IPS-NIHi7 (cell line): ENCODE measurements at regions not wholly inside any gene's neighbourhood (a gene's known extent, or its start where the extent isn't known, plus 50 kb on each side); places are given as distances from the start of the nearest gene placed in this dataset.
"Not testable (repeated sequence)": the region's sequence is repeated elsewhere in the genome, so short reads cannot be mapped to it uniquely, and the experiment has no call there.

Experiments
- DNase-seq: peaks from one replicate; pipeline ENCODE4 v3.0.0; 2012; ENCODE audit warnings: mixed read lengths; ENCODE audit errors: extremely low spot score

DNA sequence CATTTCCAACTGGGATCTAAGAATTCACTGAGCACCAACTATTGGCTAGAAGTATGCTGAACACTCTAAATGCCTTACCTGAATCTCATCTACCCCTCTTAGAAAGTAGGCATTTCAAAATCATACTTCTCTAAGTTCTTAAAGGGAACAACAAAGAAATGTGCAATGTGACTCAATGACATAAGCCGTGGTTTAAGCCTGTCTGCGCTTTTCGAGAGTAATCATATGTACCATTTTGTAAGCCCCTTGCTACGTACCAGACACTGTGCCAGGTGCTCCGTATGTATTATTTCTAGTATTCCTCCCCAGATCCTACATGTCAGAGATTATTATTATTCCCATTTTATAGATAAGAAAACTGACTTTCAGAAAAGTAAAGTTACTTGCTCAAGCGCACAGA is 454.2 kb downstream of the SETD4 start:
- no peak for DNase-seq

DNA sequence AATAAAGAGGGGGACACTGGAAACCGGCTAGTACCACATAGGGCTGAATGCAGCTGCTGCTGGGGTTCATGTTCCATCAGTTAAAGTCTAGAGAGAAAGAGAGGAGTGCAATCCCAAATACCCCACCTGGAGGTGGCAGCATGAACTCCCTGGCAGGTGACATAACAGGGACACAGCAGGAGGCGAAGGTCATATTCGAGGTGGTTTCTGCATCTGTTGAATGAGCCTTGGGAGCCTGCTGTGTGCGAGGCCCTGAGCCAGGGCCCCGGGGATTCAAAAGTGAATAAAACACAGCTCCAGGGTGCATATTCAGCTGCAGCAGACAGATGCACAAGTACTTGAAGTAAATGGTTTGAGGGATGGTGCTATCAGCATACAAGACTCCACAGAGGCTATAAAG is 456.8 kb downstream of the SETD4 start:
- peak; percentile 31 for DNase-seq

GRCh38 chr21:35602811-35603362 is 457.4 kb downstream of the SETD4 start:
- no peak for DNase-seq

GRCh38 chr21:35601211-35601610 is 459.1 kb downstream of the SETD4 start:
- DNase-seq, result no peak

DNA sequence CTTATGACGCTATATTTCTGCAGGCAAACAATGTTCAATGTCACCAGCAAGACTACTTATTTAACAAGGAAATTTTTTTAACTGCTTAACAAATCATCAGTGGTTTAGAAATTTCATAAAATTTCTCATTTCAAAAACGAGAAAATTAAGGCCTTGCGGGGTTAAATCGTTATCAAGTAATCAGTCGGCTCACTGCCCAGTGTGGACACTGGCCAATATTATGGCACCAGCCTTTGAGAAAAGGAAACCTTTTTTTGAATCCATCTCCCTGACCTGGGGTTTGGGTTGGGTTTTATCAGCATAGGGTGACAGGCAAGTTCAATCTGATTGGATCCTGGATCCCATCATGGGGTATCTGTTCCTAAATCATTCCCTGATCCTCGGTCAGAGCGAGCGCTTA is 461.2 kb downstream of the SETD4 start:
- DNase-seq, result no peak

DNA sequence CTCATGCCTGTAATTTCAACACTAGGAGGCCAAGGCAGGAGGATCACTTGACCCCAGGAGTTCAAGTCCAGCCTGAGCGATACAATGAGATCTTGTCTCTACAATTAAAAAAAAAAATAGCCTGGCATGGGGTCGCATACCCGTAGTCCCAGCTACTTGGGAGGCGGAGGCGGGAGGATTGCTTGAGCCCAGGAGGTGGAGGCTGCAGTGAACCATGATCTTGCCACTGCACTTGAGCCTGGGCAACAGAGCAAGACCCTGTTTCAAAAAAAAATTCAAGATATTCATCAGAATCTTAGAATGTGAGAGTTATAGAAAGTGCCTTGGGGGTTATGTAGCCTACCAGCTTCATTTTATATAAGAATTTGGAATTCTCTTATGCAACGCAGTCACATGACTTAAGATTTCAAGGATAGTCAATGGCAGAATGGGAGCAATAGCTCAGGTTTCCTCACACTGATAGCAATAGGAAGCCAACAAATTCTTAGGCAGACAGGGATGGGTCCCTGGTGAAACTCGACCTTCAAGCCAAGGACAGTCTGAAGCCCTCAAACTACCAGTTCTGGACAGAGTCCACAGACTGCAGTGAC is 462.5 kb downstream of the SETD4 start:
- DNase-seq, result no peak

- DNase-seq, result no peak
Observed at GRCh38 chr21:35594905-35595304, 465.4 kb downstream of the SETD4 start.

- DNase-seq, result no peak
Observed at GRCh38 chr21:35593000-35593502, 467.3 kb downstream of the SETD4 start.

- not testable (repeated sequence) for DNase-seq
Observed at GRCh38 chr21:35590284-35590683, 470.0 kb downstream of the SETD4 start.

GRCh38 chr21:35587841-35588380 is 472.4 kb downstream of the SETD4 start:
- no peak for DNase-seq

DNA sequence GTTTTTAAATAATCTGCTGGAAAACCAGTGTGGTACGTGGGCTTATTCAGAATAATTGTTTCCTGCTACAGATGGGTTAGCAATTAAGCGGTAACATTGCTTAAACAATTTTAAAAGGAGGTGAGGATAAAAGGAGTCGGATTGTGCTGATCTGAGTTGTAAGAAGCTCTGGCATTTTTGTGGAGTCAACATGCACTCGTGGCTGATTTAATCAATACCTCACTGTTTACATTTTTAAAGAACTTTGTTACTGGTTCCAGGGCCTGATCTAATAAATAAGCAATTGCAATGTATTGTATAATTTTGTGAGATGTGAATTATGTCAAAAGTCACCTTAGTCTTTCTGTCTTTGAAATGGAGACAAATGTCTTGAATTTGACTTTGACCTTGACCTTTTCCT is 474.0 kb downstream of the SETD4 start:
- no peak for DNase-seq

DNA sequence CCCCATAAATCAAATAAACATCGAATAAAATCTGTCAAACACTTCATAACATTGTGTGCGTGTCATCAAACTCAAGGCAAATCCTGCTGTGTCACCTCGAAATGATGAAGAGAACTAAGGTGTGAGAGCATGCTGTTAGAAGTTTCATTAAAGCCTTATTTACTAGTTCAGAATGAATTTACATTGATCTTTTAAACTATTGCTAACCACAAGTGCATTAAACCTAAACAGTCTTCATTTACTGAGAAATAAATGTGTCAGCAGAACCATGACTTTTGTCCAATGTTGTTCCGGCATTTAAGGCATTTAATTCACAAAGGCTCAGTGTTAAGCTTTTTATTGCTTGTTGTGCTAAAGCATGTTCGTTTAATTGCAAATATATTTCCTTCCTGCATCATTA is 474.4 kb downstream of the SETD4 start:
- DNase-seq, result no peak

DNA sequence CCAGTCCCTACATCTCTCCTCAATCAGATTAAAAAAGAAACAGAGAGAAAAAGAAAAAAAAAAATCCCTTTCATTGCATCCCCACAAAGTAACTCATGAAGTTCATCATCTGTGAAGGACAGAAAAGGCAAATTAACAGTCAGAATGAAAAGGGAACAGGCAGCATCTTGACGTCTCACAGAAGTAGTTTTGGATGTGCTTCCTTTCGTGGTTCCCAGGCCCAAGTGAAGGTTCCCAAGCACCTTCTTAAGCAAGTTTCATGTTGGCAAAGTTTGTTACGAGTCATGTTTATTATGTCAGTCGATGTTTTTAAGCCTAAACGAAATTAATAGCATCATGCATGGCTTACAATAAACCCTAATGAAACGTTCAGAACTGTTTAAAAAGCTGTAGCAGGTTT is 475.2 kb downstream of the SETD4 start:
- DNase-seq, result no peak

DNA sequence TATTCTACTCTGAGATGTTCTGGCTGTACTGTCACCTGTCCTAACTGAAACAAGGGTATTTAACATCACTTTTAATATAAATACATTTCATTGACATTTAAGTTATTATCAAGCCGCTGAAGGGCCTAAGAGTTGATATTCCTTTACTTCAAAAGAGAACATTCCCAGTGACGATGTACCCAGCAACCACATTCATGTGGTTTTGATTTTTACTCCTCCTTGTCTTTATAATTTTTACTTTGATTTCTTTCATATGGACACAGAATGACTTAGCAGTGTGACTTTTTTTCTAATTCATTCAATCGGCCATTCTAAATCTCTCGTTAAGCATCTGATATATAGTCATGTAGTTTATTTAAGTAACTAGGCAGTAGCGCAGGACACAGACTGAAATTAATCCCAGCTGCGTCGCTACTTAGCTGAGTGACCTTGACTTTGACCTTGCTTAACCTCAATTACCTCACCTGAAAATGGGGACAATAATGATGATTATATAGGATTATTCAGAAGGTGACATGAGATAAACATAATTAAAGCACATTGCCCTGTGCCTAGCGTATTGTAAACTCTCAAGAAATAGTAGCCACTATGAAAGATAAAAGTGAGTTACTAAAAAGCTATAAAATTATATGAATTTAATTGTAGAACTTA is 476.6 kb downstream of the SETD4 start:
- no peak for DNase-seq

DNA sequence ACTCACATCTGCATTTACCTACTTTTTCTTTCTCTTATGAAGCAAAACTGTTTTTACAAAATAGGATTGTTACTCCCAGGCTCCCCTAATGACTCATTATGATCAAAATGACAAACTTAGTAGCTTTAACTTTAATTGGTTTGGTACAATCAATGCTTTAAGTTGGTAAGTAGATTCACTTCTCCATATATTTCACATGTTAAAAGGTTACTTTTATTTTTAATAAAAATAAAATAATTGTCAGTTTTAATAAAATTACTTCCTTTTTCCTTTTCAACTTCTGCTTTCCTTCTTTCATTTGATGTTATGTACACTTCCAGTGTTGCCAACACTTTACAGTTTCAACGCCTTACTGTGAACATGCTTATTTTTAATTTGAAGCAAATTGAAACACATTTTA is 477.6 kb downstream of the SETD4 start:
- DNase-seq, result no peak

- DNase-seq, result no peak
Observed at GRCh38 chr21:35581640-35582039, 478.7 kb downstream of the SETD4 start.

DNA sequence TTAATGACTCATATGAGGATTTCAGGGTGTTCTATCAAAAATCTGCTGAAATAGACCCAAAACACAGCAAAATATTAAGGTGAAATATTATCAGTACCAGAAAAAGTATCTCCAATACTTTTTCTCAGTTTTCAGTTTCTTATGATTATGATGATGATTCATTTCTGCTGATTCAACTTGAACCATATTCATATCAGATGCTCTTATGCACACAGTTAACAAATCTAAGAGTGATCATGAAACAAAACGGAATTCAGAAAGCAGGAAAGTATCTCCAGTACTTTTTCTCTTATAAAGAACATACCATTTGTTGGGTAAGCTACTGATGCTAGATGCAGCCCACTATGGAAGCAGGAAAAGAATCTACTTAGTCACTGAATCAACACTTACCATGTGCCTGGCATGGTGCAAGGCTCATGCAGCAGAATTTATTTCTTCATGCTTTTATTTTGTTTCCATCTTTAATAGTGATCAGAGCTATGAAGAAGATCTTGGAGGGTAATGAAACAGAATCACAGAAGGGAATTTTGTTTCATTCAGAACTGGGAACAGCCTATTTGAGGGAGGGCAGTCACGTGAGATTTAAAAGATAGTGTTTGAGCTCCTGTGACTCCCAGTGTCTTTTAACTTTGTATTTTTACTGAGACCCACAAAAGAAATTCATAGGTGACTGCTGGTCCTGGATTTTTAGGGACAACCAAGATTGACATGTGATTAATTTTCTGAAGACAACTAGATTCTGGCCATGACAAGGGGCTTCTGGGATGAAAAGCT is 480.6 kb downstream of the SETD4 start:
- no peak for DNase-seq

- DNase-seq, result no peak
Observed at GRCh38 chr21:35578831-35579471, 481.4 kb downstream of the SETD4 start.

DNA sequence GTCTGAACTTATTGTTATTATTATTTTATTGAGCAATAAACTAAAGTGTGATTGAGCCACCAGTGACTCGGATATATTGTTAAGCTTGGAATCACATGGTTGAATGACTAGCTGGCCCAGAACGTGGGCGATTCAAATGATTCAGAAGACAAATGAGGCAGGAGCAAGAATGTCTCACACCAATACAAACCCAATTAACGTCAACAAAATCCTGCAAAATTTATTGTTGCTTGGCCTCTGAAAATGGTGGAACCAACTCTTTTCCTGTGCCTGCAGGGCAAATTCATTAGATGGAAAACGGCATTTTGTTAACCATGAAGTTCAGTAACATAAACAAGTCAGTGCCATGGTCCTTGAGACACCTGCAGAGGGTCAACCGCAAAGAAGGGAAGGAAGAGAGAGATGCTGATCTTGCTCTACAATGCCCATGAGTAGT is 482.0 kb downstream of the SETD4 start:
- no peak for DNase-seq

- no peak for DNase-seq
Observed at GRCh38 chr21:35575280-35575915, 484.9 kb downstream of the SETD4 start.
